H9 (cell line): ENCODE measurements at regions not wholly inside any gene's neighbourhood (a gene's known extent, or its start where the extent isn't known, plus 50 kb on each side); places are given as distances from the start of the nearest gene placed in this dataset.

Source experiments
- DNase-seq: peaks from one replicate; pipeline ENCODE4 v3.0.0-alpha.2; 2017
- H2AFZ ChIP-seq: one replicate; pipeline ENCODE4 v1.6.1; 2013; ENCODE audit warnings: mild to moderate bottlenecking, low read length, control low read depth, moderate library complexity
- H2AK5ac ChIP-seq: 2 replicates; pipeline ENCODE4 v1.6.1; 2013; ENCODE audit warnings: low read length, control low read depth, mixed read lengths; ENCODE audit not compliant: insufficient read length
- H2BK120ac ChIP-seq: one replicate; pipeline ENCODE4 v1.6.1; 2013; ENCODE audit warnings: low read depth, mild to moderate bottlenecking, low read length, control low read depth, inconsistent platforms; ENCODE audit not compliant: poor library complexity, severe bottlenecking
- H2BK12ac ChIP-seq: 2 replicates; pipeline ENCODE4 v1.6.1; 2013; ENCODE audit warnings: low read length, control low read depth, mixed read lengths, low read depth; ENCODE audit not compliant: insufficient read length
- H2BK15ac ChIP-seq: 2 replicates; pipeline ENCODE4 v1.6.1; 2013; ENCODE audit warnings: low read depth, low read length, control low read depth
- H2BK20ac ChIP-seq: one replicate; pipeline ENCODE4 v1.6.1; 2013; ENCODE audit warnings: low read depth, mild to moderate bottlenecking, low read length, control low read depth, inconsistent platforms; ENCODE audit not compliant: poor library complexity, severe bottlenecking
- H2BK5ac ChIP-seq: 2 replicates; pipeline ENCODE4 v1.6.1; 2013; ENCODE audit warnings: low read length, control low read depth, mixed read lengths; ENCODE audit not compliant: insufficient read length
- H3K14ac ChIP-seq: 2 replicates; pipeline ENCODE4 v1.6.1; 2013; ENCODE audit warnings: low read length, control low read depth; ENCODE audit not compliant: insufficient read depth
- H3K18ac ChIP-seq: 2 replicates; pipeline ENCODE4 v1.6.1; 2013; ENCODE audit warnings: low read depth, mild to moderate bottlenecking, mixed read lengths, low read length, control low read depth; ENCODE audit not compliant: insufficient read length
- H3K23ac ChIP-seq: 2 replicates; pipeline ENCODE4 v1.6.1; 2013; ENCODE audit warnings: low read length, control low read depth, mixed read lengths, low read depth; ENCODE audit not compliant: insufficient read length
- H3K23me2 ChIP-seq: 2 replicates; pipeline ENCODE4 v1.6.1; 2013; ENCODE audit warnings: low read depth, mild to moderate bottlenecking, mixed read lengths, low read length, control low read depth; ENCODE audit not compliant: insufficient read length, poor library complexity, severe bottlenecking
- H3K27ac ChIP-seq: 2 replicates; pipeline ENCODE4 v1.5.1; 2013; ENCODE audit warnings: low read length, control low read depth, mixed read lengths, low read depth; ENCODE audit not compliant: insufficient read length
- H3K27me3 ChIP-seq: 2 replicates; pipeline ENCODE4 v1.6.1; 2013; ENCODE audit warnings: low read length, control low read depth, inconsistent platforms; ENCODE audit not compliant: insufficient read depth
- H3K4ac ChIP-seq: 2 replicates; pipeline ENCODE4 v1.6.1; 2013; ENCODE audit warnings: low read depth, mild to moderate bottlenecking, control low read depth, inconsistent platforms, low read length, moderate library complexity
- H3K4me1 ChIP-seq: 2 replicates; pipeline ENCODE4 v1.6.1; 2013; ENCODE audit warnings: low read length, control low read depth, inconsistent platforms; ENCODE audit not compliant: insufficient read depth
- H3K4me2 ChIP-seq: 2 replicates; pipeline ENCODE4 v1.6.1; 2013; ENCODE audit warnings: low read length, control low read depth, mixed read lengths; ENCODE audit not compliant: insufficient read length, insufficient read depth
- H3K56ac ChIP-seq: 2 replicates; pipeline ENCODE4 v1.6.1; 2013; ENCODE audit warnings: low read depth, mild to moderate bottlenecking, mixed read lengths, low read length, control low read depth; ENCODE audit not compliant: insufficient read length
- H3K79me1 ChIP-seq: 2 replicates; pipeline ENCODE4 v1.6.1; 2013; ENCODE audit warnings: low read depth, mild to moderate bottlenecking, moderate library complexity, low read length, control low read depth, inconsistent platforms; ENCODE audit not compliant: insufficient read depth, poor library complexity, severe bottlenecking
- H3K79me2 ChIP-seq: 2 replicates; pipeline ENCODE4 v1.6.1; 2013; ENCODE audit warnings: low read length, control low read depth, inconsistent platforms; ENCODE audit not compliant: insufficient read depth
- H3K9ac ChIP-seq: 2 replicates; pipeline ENCODE4 v1.6.1; 2013; ENCODE audit warnings: low read length, control low read depth, mixed read lengths; ENCODE audit not compliant: insufficient read length; ENCODE audit errors: extremely low read depth
- H3K9me3 ChIP-seq: one replicate; pipeline ENCODE4 v1.6.1; 2013; ENCODE audit warnings: low read depth, low read length, inconsistent platforms; ENCODE audit not compliant: control insufficient read depth
- H3T11ph ChIP-seq: one replicate; pipeline ENCODE4 v1.6.1; 2013; ENCODE audit warnings: mild to moderate bottlenecking, low read length, control low read depth, inconsistent platforms
- H4K20me1 ChIP-seq: one replicate; pipeline ENCODE4 v1.6.1; 2013; ENCODE audit not compliant: control insufficient read depth, insufficient read length, insufficient read depth
- H4K5ac ChIP-seq: 2 replicates; pipeline ENCODE4 v1.6.1; 2013; ENCODE audit warnings: low read depth, mild to moderate bottlenecking, mixed read lengths, low read length, control low read depth; ENCODE audit not compliant: insufficient read length
- H4K8ac ChIP-seq: replicated peaks from 2 replicates; pipeline ENCODE4 v1.6.1; 2013; ENCODE audit warnings: low read length, control low read depth, mixed read lengths, low read depth; ENCODE audit not compliant: insufficient read length
- H4K91ac ChIP-seq: 2 replicates; pipeline ENCODE4 v1.6.1; 2013; ENCODE audit warnings: low read depth, mild to moderate bottlenecking, moderate library complexity, mixed read lengths, low read length, control low read depth; ENCODE audit not compliant: insufficient read length
- H3K27ac Mint-ChIP-seq, 3 experiments: 2 replicates in 2 of 3; 3 replicates in 1 of 3; pipeline ENCODE4 v1.8.0; 2020 to 2021; ENCODE audit warnings: mixed read lengths in 3 of 3, mild to moderate bottlenecking in 1 of 3, moderate library complexity in 1 of 3
- H3K27me3 Mint-ChIP-seq: 2 replicates; pipeline ENCODE4 v1.8.0; 2021; ENCODE audit warnings: low read depth, mild to moderate bottlenecking, moderate library complexity, mixed read lengths
- H3K36me3 Mint-ChIP-seq, 3 experiments: 2 replicates in 2 of 3; 3 replicates in 1 of 3; pipeline ENCODE4 v1.8.0; 2020 to 2021; ENCODE audit warnings: low read depth in 3 of 3, mixed read lengths in 3 of 3; ENCODE audit not compliant: insufficient read depth in 1 of 3
- H3K4me1 Mint-ChIP-seq, 2 experiments: 2 replicates each; pipeline ENCODE4 v1.8.0; 2020; ENCODE audit warnings: mixed read lengths in 2 of 2
- H3K4me3 Mint-ChIP-seq, 2 experiments: 2 replicates in 1 of 2; 3 replicates in 1 of 2; pipeline ENCODE4 v1.8.0; 2020 to 2021; ENCODE audit warnings: mild to moderate bottlenecking in 2 of 2, mixed read lengths in 2 of 2, moderate library complexity in 1 of 2
- H3K9me3 Mint-ChIP-seq, 2 experiments: 2 replicates in 1 of 2; 3 replicates in 1 of 2; pipeline ENCODE4 v1.8.0; 2020; ENCODE audit warnings: mild to moderate bottlenecking in 2 of 2, mixed read lengths in 2 of 2, moderate library complexity in 1 of 2
- CTCF ChIP-seq: fragments of 200-600 bp; sonication (generic); conservative IDR thresholded peaks from 3 replicates; pipeline ENCODE4 v1.8.0; 2021; ENCODE audit warnings: antibody characterized with exemption, mild to moderate bottlenecking
- WGBS: extraction: QIAGEN DNeasy Blood & Tissue Kit; methylation state at CpG from one replicate; pipeline ENCODE4 v1.1.7; 2013; ENCODE audit warnings: missing lambda C conversion rate, low lambda C conversion rate, mixed read lengths; ENCODE audit not compliant: insufficient read length; ENCODE audit errors: extremely low coverage; 5-methylcytosine and 5-hydroxymethylcytosine counted together

- Histone ChIP-seq H3K79me1 (no peaks in the 10 kb centered on the region), H3K23ac (no peak overlapping the region), H3K27me3 (no peaks in the 10 kb centered on the region), H3K18ac (no peak overlapping the region), H2AFZ (no peak overlapping the region), H2BK5ac (no peak overlapping the region), H3K27ac (no peak overlapping the region), H2BK20ac (no peak overlapping the region), H3K23me2 (no peaks in the 10 kb centered on the region), H4K8ac (no peak overlapping the region), H3K14ac (no peak overlapping the region), H3K4me2 (no peak overlapping the region), H4K91ac (no peak overlapping the region), H2BK15ac (no peak overlapping the region), H2BK12ac (no peak overlapping the region), H3K9ac (no peak overlapping the region), H3T11ph (no peak overlapping the region), H3K4me1 (peaks cover 2% of the 10 kb centered on the region; the same call in 1 of the 2 replicates), H4K5ac (no peak overlapping the region), H3K56ac (no peak overlapping the region), H3K4ac (no peak overlapping the region), H2AK5ac (no peak overlapping the region), H3K79me2 (no peaks in the 10 kb centered on the region), H4K20me1 (no peaks in the 10 kb centered on the region), H3K9me3 (no peaks in the 10 kb centered on the region), H2BK120ac (no peak overlapping the region)
- no CpG with 5 or more reads among the region's 14 CpGs for whole genome bisulfite sequencing
- H3K4me3 Mint-ChIP-seq = no peak overlapping the region
- peaks cover 4 to 6% of the 10 kb centered on the region in 2 experiments; a peak in 3 of 5 replicates for H3K9me3 Mint-ChIP-seq
- peaks cover 9% of the 10 kb centered on the region; the same call in 1 of the 2 replicates for H3K27me3 Mint-ChIP-seq
- DNase-seq = no peak
- H3K27ac Mint-ChIP-seq = no peak overlapping the region
- no peak for TF ChIP-seq CTCF
- H3K36me3 Mint-ChIP-seq = peaks cover 0 to 7% (median 5%) of the 10 kb centered on the region in 3 experiments; a peak in 3 of 7 replicates
- peaks cover 9 to 20% of the 10 kb centered on the region in 2 experiments for H3K4me1 Mint-ChIP-seq
Measured at GRCh38 chr18:78601349-78601748, 378.3 kb upstream of the SALL3 start.
